ENCODE measurements at regions not wholly inside any gene's neighbourhood (a gene's known extent, or its start where the extent isn't known, plus 50 kb on each side); places are given as distances from the start of the nearest gene placed in this dataset.

DNA sequence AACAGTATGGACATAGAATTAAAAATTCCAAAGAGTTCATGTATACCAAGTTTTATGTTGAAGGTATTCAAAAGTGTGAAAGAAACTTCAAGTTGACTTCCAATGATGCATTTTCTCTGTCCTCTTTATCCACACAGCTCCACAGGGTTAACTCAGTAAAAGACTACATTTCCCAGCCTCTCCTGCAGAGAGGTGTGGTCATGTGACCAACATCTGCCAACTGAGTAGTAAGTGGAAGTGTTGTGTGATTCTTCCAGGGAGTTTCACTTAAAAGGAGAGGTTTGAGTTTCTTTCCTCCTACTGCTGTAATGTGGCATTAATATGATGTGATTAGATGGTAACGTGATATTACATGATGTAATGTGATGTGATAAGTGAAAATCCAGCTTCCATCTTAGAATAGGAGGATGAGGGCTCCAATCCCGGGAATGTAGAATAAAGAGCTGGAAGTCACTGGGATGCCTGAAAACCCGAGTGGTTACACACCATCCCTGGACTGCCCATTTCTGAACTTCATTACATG, 280.6 kb downstream of the ARRDC4 start:
- TF ChIP-seq, protein P1, sequence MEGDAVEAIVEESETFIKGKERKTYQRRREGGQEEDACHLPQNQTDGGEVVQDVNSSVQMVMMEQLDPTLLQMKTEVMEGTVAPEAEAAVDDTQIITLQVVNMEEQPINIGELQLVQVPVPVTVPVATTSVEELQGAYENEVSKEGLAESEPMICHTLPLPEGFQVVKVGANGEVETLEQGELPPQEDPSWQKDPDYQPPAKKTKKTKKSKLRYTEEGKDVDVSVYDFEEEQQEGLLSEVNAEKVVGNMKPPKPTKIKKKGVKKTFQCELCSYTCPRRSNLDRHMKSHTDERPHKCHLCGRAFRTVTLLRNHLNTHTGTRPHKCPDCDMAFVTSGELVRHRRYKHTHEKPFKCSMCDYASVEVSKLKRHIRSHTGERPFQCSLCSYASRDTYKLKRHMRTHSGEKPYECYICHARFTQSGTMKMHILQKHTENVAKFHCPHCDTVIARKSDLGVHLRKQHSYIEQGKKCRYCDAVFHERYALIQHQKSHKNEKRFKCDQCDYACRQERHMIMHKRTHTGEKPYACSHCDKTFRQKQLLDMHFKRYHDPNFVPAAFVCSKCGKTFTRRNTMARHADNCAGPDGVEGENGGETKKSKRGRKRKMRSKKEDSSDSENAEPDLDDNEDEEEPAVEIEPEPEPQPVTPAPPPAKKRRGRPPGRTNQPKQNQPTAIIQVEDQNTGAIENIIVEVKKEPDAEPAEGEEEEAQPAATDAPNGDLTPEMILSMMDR (IDR thresholded peaks at IDR 0.05 in 2 of 3, conservative IDR thresholded peaks at IDR 0.05 in 1 of 3; ENCODE audit: borderline replicate concordance in 1 of 3, insufficient read depth in 1 of 3, low read depth in 2 of 3, low read length in 2 of 3), result no peak
- TF ChIP-seq POLR2AphosphoS5 (IDR thresholded peaks at IDR 0.05; ENCODE audit: low read depth, low read length) (no peak), EZH2phosphoT487 (IDR thresholded peaks at IDR 0.05; ENCODE audit: borderline replicate concordance) (no peak), JUND (IDR thresholded peaks at IDR 0.05) (no peak)
